Chondrocyte (in vitro differentiated cells): ENCODE measurements at regions not wholly inside any gene's neighbourhood (a gene's known extent, or its start where the extent isn't known, plus 50 kb on each side); places are given as distances from the start of the nearest gene placed in this dataset.

Source experiments
- DNase-seq: peaks from one replicate; pipeline ENCODE4 v3.0.0; 2021; ENCODE audit warnings: mixed read lengths, low spot score
- H3K27ac Mint-ChIP-seq: one replicate; pipeline ENCODE4 v1.8.0; 2021; ENCODE audit warnings: mild to moderate bottlenecking, moderate library complexity, mixed read lengths; ENCODE audit not compliant: unreplicated experiment
- H3K27me3 Mint-ChIP-seq: 2 replicates; pipeline ENCODE4 v1.8.0; 2021; ENCODE audit warnings: low read depth, mixed read lengths
- H3K36me3 Mint-ChIP-seq: 2 replicates; pipeline ENCODE4 v1.8.0; 2021; ENCODE audit warnings: low read depth, mixed read lengths
- H3K4me1 Mint-ChIP-seq: 2 replicates; pipeline ENCODE4 v1.8.0; 2021; ENCODE audit warnings: low read depth, mild to moderate bottlenecking, mixed read lengths
- H3K4me3 Mint-ChIP-seq: one replicate; pipeline ENCODE4 v1.8.0; 2021; ENCODE audit warnings: mild to moderate bottlenecking, moderate library complexity, mixed read lengths; ENCODE audit not compliant: unreplicated experiment
- H3K9me3 Mint-ChIP-seq: 2 replicates; pipeline ENCODE4 v1.8.0; 2021; ENCODE audit warnings: low read depth, mixed read lengths
- TF ChIP-seq, protein P1 (sequence below): fragments of 200-600 bp; sonication (generic); IDR thresholded peaks from 2 replicates; pipeline ENCODE4 v1.5.0; 2021; ENCODE audit warnings: antibody characterized with exemption, mild to moderate bottlenecking, moderate library complexity

DNA sequence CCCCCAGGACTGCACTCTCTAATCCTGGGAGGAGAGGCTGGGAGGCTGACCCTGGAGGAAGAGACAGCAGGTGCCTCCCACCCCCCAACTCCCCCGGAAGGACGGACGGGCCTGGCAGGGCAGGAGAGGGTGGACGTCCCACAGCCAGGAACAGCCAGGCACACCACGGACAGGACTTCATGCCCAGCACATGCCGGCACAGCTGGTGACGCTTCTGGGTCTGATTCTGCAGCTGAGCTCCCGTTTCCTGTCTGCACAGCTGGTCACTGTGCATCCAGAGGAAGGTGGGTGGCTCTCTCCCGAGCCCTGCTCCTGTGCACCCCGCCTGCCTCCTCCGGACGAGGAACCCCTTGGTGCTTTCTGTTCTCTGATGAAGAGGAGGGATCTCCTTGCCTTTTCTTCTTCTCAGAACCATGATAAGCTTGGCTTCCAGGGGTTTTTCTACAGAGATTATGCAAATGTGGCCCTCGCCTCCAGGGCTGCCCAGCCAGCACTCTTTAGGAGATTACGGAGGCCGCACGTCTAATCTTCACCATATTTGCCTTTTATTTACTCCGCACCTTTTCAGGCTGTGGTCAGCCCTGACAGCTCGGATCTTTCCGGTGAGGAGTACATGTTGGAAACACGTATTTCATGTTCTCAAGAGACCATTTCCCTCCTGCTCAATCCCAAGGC lies 1295.8 kb downstream of the BRD1 start:
- no peaks in the 10 kb centered on the region for H3K9me3 Mint-ChIP-seq
- H3K27me3 Mint-ChIP-seq = no peaks in the 10 kb centered on the region
- DNase-seq = no peak
- H3K27ac Mint-ChIP-seq = no peak overlapping the region
- TF ChIP-seq, protein P1, sequence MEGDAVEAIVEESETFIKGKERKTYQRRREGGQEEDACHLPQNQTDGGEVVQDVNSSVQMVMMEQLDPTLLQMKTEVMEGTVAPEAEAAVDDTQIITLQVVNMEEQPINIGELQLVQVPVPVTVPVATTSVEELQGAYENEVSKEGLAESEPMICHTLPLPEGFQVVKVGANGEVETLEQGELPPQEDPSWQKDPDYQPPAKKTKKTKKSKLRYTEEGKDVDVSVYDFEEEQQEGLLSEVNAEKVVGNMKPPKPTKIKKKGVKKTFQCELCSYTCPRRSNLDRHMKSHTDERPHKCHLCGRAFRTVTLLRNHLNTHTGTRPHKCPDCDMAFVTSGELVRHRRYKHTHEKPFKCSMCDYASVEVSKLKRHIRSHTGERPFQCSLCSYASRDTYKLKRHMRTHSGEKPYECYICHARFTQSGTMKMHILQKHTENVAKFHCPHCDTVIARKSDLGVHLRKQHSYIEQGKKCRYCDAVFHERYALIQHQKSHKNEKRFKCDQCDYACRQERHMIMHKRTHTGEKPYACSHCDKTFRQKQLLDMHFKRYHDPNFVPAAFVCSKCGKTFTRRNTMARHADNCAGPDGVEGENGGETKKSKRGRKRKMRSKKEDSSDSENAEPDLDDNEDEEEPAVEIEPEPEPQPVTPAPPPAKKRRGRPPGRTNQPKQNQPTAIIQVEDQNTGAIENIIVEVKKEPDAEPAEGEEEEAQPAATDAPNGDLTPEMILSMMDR = no peak
- no peak overlapping the region for H3K4me3 Mint-ChIP-seq
- H3K36me3 Mint-ChIP-seq = no peaks in the 10 kb centered on the region
- H3K4me1 Mint-ChIP-seq = peaks cover 8% of the 10 kb centered on the region

DNA sequence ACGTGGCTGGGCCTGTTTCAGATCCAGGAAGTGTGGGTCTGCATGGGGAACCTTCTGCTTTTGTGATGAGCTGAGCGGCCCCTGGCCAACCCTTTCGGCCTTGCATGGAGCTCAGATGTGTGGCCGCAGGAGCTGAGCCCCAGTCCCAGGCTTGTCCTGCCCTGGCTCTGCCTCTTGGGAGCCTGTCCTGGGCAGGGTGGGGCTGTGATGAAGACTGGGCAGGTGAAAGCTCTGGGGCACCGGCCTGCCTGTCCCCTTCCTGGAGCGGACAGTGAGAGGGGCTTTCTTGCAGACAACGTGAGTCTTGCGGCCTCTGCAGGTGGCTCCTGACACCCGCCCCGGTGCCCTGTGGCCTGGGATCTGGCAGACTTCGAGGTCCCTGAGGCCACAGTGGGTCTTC lies 1296.6 kb downstream of the BRD1 start:
- Mint-ChIP-seq H3K4me3 (no peak overlapping the region), H3K4me1 (peaks cover 2% of the 10 kb centered on the region), H3K27me3 (no peaks in the 10 kb centered on the region), H3K36me3 (no peaks in the 10 kb centered on the region), H3K9me3 (no peaks in the 10 kb centered on the region), H3K27ac (no peak overlapping the region)
- TF ChIP-seq, protein P1 = no peak
- DNase-seq = no peak

DNA sequence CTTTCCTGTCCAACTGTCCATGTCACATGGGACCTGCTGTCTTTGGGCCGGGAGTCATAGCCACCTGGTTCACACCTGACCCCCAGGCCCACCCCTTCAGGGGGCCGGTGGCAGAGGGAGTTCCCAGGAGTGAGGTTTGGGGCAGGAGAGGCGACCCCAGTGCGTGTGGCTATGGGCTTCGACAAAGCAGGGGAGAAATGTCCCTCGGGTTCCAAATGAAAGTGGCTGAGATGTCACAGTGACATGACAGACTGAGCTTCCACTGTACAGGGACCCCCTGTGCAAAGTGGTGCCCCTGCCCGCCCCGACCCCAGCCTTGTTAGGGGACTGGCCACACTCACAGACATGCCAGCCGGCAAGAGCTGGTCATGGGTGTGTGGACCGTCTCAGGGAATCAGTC lies 1297.0 kb downstream of the BRD1 start:
- TF ChIP-seq, protein P1 = no peak
- Mint-ChIP-seq H3K4me1 (no peaks in the 10 kb centered on the region), H3K27me3 (no peaks in the 10 kb centered on the region), H3K36me3 (no peaks in the 10 kb centered on the region), H3K4me3 (no peak overlapping the region), H3K9me3 (no peaks in the 10 kb centered on the region), H3K27ac (no peak overlapping the region)
- no peak for DNase-seq

DNA sequence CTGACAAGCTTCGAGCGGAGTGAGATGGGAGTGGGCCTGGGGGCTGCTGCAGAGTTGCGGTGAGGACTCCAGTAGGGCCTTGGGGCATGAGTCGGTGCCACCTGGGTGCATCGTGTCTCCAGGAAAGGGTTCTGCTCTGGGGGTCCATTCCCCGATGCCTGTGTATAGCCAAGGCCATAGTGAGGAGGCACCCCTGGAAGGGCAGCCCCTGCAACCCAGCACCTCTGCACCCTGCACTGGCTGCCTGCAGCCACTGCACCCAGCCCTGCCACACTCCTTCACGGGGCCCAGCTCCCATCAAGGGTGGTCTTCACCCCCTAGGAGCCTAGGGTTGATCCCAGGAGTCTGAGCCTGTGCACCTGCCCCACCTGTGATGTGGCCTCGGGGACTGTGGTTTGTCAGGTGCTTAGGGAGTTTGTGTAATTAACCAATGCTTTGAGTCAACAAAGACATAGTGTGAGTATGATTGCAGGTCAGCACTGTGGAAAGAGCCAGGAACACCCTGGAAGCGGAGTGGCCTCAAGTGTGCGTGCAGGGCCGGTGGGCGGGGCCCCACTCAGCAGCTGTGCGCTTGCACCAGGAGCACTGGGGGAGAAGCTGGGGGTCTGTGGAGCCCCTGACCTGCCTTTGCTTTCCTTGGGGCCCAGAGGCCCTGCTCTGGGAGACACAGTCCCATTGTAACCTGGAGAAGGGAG lies 1299.3 kb downstream of the BRD1 start:
- Mint-ChIP-seq H3K27me3 (no peaks in the 10 kb centered on the region), H3K4me3 (no peak overlapping the region), H3K9me3 (no peaks in the 10 kb centered on the region), H3K4me1 (no peaks in the 10 kb centered on the region), H3K27ac (no peak overlapping the region), H3K36me3 (no peaks in the 10 kb centered on the region)
- DNase-seq = no peak
- TF ChIP-seq, protein P1 = no peak

DNA sequence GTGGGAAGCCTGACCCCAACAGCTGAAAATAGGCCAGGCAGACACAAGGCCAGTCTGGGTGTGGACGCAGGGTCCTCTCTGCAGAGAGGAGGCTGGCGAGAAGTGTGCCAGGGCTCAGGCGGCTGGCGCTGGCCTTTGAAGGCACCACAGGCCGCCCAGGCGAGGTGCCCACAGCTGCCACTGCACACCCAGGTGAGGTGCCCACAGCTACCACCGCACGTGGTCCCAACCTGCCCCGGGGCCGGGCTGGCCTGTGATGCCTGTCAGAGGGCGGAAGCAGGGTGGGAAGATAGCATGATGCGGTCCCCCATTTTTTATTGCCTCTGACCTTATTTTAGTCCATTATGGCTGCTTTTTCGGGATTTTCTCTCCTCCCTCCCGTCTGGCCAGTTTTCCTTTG lies 1303.9 kb downstream of the BRD1 start:
- Mint-ChIP-seq H3K36me3 (no peaks in the 10 kb centered on the region), H3K9me3 (no peaks in the 10 kb centered on the region), H3K4me1 (no peaks in the 10 kb centered on the region), H3K4me3 (no peak overlapping the region), H3K27ac (no peak overlapping the region), H3K27me3 (no peaks in the 10 kb centered on the region)
- TF ChIP-seq, protein P1 = no peak
- DNase-seq = no peak
